ENCODE measurements at regions not wholly inside any gene's neighbourhood (a gene's known extent, or its start where the extent isn't known, plus 50 kb on each side); places are given as distances from the start of the nearest gene placed in this dataset.

DNA sequence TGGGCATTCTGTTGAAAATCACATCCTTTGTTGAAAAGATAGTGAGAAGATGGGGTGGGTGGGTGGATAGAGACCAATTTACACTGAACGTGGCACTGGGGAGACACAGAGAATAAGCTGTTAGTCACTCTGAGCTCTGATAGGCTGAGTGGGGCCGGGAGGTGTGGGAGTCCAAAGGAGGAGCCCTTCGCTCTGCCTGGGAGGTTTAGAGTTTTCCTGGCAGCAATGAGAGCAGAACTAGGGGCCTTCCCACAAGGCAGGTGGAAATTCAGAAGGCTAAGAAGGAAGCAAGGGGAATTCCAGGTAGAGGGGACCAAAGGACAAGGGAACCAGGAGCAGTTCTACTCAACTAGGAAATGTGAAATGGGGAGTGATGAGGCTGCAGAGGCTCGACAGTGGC lies 272.7 kb downstream of the RPLP1 start:
- TF ChIP-seq, protein P1, sequence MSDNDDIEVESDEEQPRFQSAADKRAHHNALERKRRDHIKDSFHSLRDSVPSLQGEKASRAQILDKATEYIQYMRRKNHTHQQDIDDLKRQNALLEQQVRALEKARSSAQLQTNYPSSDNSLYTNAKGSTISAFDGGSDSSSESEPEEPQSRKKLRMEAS (IDR thresholded peaks at IDR 0.05): no peak
- no peak for TF ChIP-seq EGR1 (IDR thresholded peaks at IDR 0.05)
- TF ChIP-seq YY1 (IDR thresholded peaks at IDR 0.05; ENCODE audit: low read depth): no peak

DNA sequence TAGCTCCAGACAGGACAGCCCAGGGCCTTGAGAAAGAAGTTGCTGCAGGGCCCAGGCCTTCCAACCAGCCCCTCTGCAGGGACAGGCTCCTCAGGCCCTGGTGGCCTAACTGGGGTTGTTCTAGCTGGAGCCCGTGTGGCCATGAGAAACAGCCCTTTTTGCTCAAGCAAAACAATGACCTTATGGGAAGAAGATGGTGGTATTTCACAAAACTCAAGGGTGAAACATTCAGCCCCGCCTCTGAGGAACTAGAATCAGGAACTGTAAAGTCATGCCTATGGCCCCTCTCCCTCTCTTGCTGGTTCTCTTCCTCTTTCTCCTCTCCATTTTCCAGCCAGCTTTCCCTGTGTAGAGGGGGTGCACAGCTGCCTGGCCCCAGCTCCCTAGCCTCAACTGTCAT lies 273.3 kb downstream of the RPLP1 start:
- no peak for TF ChIP-seq YY1 (IDR thresholded peaks at IDR 0.05; ENCODE audit: low read depth)
- TF ChIP-seq TAF1 (IDR thresholded peaks at IDR 0.05; ENCODE audit: low read depth): no peak
- no peak for TF ChIP-seq NFIC (IDR thresholded peaks at IDR 0.05)
- TF ChIP-seq CREB1 (IDR thresholded peaks at IDR 0.05; ENCODE audit: low read depth): no peak
- TF ChIP-seq RAD21 (IDR thresholded peaks at IDR 0.05; ENCODE audit: low read depth): no peak
- TF ChIP-seq, protein P1 (IDR thresholded peaks at IDR 0.05): no peak

DNA sequence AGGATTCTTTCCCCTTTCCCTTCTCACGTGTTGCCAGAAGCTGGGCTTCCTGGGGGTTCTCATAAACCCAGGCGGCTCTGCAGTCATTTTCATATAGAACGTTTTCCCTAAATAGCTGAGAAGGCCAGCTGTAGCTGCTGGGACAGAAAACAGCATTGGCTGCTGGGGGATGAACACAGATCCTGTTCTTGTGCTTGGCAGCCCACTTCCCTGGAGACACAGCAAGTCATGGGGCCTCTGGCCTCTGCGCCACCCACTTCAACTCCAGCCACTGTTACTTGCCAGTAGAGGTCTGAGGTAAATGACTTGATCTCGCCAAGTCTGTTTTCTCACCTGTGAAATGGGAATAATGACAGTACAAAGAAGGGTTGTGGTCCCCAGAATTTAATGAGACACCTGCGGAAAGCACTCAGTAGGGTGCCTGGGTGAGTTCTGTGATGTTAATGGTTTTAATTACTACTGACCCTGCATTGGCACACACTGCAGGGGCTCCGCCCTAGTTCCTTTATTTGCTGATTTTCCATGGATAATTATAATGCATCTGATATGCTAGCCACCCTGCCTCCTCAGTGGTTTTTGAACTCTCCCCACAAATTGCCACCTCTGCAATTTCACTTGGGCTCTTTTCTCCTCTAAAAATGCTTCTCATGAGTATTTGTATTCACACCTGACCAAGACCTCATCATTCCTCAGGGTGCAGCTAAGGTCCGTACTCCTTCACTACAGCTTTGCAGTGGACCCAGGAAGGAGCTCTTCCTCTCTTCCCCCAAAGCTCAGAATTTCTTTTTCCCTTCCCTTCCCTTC lies 274.7 kb downstream of the RPLP1 start:
- no peak for TF ChIP-seq CEBPB (IDR thresholded peaks at IDR 0.05)
- TF ChIP-seq EGR1 (IDR thresholded peaks at IDR 0.05): no peak
- no peak for TF ChIP-seq EP300 (IDR thresholded peaks at IDR 0.05; ENCODE audit: borderline replicate concordance)
- TF ChIP-seq CREB1 (IDR thresholded peaks at IDR 0.05; ENCODE audit: low read depth): no peak
- TF ChIP-seq, protein P2, sequence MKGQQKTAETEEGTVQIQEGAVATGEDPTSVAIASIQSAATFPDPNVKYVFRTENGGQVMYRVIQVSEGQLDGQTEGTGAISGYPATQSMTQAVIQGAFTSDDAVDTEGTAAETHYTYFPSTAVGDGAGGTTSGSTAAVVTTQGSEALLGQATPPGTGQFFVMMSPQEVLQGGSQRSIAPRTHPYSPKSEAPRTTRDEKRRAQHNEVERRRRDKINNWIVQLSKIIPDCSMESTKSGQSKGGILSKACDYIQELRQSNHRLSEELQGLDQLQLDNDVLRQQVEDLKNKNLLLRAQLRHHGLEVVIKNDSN (IDR thresholded peaks at IDR 0.05): no peak
- no peak for TF ChIP-seq ZBTB7A (IDR thresholded peaks at IDR 0.05; ENCODE audit: low read depth)
- TF ChIP-seq TEAD4 (IDR thresholded peaks at IDR 0.05): no peak

DNA sequence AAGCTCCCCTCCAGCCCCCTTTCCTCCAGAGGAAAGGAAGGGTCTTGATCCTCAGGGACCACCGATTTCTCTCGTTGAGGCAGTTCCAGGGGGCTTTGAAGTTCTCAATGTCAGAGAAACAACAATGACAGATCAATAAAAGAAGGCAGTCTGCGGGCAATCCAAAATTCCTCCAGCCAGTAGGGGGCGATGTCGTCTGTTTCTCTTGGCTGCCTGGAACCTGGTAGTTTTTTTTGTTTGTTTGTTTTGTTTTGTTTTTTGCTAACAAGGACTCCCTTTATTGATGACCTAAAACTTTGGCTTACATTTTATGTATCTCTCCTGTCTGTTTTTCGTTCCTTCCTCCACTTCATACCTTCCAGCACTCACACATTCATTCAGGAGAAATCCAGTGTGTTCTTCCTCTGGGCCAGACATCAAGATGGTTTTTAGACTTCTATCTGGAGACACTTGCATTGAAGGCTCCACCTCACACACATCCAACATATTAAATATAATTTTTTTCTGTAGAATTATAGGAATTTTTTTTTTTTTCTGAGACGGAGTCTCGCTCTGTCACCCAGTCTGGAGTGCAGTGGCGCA lies 276.6 kb downstream of the RPLP1 start:
- TF ChIP-seq RAD21 (IDR thresholded peaks at IDR 0.05; ENCODE audit: low read depth): peak; percentile 73
- no peak for TF ChIP-seq CREB1 (IDR thresholded peaks at IDR 0.05; ENCODE audit: low read depth)

DNA sequence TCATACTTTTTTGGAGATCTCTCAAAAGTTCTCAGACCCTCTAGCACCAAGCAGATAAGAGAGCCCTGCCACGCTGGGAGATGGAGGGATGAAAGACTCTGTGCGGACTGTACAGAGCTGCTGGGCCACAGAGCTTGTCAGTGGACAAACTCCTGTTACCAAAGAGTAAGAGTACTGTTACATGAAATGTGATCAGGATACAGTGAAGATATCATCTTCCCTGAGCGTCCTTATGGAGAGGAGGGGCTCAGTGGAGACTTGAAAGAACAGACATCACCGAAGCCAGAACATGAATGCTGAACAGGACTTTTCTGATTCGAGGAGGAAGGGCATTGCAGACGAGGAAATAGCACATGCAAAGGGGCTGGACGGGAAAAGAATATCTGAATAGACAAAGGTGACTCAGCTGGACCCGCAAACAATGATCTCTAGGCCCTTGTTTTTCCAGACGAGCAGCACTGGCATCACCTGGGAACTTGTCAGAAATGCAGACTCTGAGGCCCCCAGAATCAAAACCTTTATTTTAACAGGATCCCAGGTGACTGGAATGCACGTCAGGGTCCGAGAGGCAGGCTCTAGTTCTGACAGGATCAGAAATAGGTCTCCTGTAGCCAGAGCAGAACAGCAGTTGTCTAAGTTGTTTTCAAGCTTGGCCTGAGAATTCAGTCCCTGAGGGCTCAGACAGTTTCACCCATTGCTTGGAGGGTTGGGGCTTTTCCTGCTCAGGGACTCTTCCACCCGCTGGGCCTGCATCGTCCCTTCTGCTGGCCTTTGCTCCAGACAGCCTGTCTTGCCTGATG lies 277.9 kb downstream of the RPLP1 start:
- TF ChIP-seq TAF1 (IDR thresholded peaks at IDR 0.05; ENCODE audit: low read depth) (no peak), FOXM1 (IDR thresholded peaks at IDR 0.05; ENCODE audit: borderline replicate concordance, low read depth) (no peak), TEAD4 (IDR thresholded peaks at IDR 0.05) (no peak), EP300 (IDR thresholded peaks at IDR 0.05; ENCODE audit: borderline replicate concordance) (no peak), ZBTB7A (IDR thresholded peaks at IDR 0.05; ENCODE audit: low read depth) (no peak), YY1 (IDR thresholded peaks at IDR 0.05; ENCODE audit: low read depth) (no peak), EGR1 (IDR thresholded peaks at IDR 0.05) (no peak)
- TF ChIP-seq, protein P2 (IDR thresholded peaks at IDR 0.05): no peak
- TF ChIP-seq, protein P3, sequence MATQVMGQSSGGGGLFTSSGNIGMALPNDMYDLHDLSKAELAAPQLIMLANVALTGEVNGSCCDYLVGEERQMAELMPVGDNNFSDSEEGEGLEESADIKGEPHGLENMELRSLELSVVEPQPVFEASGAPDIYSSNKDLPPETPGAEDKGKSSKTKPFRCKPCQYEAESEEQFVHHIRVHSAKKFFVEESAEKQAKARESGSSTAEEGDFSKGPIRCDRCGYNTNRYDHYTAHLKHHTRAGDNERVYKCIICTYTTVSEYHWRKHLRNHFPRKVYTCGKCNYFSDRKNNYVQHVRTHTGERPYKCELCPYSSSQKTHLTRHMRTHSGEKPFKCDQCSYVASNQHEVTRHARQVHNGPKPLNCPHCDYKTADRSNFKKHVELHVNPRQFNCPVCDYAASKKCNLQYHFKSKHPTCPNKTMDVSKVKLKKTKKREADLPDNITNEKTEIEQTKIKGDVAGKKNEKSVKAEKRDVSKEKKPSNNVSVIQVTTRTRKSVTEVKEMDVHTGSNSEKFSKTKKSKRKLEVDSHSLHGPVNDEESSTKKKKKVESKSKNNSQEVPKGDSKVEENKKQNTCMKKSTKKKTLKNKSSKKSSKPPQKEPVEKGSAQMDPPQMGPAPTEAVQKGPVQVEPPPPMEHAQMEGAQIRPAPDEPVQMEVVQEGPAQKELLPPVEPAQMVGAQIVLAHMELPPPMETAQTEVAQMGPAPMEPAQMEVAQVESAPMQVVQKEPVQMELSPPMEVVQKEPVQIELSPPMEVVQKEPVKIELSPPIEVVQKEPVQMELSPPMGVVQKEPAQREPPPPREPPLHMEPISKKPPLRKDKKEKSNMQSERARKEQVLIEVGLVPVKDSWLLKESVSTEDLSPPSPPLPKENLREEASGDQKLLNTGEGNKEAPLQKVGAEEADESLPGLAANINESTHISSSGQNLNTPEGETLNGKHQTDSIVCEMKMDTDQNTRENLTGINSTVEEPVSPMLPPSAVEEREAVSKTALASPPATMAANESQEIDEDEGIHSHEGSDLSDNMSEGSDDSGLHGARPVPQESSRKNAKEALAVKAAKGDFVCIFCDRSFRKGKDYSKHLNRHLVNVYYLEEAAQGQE (IDR thresholded peaks at IDR 0.05; ENCODE audit: low read depth): no peak
- TF ChIP-seq, protein P1 (IDR thresholded peaks at IDR 0.05): no peak

DNA sequence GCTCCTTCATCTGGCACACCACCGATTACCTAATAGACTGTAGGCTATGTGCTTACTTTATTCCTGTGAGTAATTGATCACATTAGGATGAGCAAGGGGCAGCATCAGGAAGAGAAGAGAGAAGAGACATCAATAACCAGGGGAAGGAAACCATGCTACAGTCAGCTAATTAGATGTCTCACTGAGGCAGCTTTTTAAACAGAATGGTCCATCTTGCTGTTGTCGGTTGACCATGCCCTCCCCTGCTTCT lies 278.4 kb downstream of the RPLP1 start:
- TF ChIP-seq TAF1 (IDR thresholded peaks at IDR 0.05; ENCODE audit: low read depth): no peak
- no peak for TF ChIP-seq CREB1 (IDR thresholded peaks at IDR 0.05; ENCODE audit: low read depth)
- no peak for TF ChIP-seq FOXM1 (IDR thresholded peaks at IDR 0.05; ENCODE audit: borderline replicate concordance, low read depth)
- TF ChIP-seq CEBPB (IDR thresholded peaks at IDR 0.05): no peak
- no peak for TF ChIP-seq TEAD4 (IDR thresholded peaks at IDR 0.05)

DNA sequence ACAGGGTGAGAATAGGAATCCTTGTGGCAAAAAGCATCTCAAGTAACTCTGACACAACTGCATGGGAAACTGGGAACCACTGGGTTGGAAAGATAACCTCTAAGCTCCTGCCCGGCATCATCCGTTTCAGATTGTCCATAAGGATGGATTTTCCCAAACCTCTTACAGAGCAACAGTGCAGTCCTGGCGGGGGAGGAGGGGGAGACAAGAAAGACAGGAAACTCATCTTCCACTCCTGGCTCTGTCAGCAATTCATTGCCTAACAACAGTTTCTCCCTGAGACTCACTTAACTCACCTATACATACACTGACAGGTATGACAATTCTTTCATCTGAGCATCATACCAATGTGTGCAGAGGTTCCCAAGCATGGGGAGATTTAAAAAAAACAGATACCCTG lies 279.0 kb downstream of the RPLP1 start:
- TF ChIP-seq YY1 (IDR thresholded peaks at IDR 0.05; ENCODE audit: low read depth) (no peak), EP300 (IDR thresholded peaks at IDR 0.05; ENCODE audit: borderline replicate concordance) (no peak)

DNA sequence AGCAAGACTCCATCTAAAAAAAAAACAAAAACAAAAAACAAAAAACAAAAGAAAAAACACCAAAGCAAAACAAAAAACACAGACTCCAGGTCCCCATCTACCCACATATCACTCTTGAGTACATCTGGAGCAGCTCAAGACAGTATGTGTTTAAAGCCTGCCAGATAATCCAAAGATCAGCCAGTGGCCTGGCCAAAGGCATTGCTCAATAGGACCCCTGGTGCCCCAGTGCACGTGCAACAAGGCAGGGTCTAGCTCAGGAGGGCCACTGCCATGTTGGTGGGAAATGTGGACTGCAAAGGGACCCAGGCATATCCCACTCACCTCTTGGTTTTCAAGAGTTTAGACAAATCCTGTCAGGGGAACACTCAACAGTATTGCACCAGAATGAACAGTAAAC lies 279.5 kb downstream of the RPLP1 start:
- TF ChIP-seq RAD21 (IDR thresholded peaks at IDR 0.05; ENCODE audit: low read depth): no peak
- TF ChIP-seq CEBPB (IDR thresholded peaks at IDR 0.05): no peak
- TF ChIP-seq TAF1 (IDR thresholded peaks at IDR 0.05; ENCODE audit: low read depth): no peak
- TF ChIP-seq NFIC (IDR thresholded peaks at IDR 0.05): no peak
- TF ChIP-seq EGR1 (IDR thresholded peaks at IDR 0.05): no peak

Data from Ishikawa (cell line).